ENCODE measurements at regions not wholly inside any gene's neighbourhood (a gene's known extent, or its start where the extent isn't known, plus 50 kb on each side); places are given as distances from the start of the nearest gene placed in this dataset.

DNA sequence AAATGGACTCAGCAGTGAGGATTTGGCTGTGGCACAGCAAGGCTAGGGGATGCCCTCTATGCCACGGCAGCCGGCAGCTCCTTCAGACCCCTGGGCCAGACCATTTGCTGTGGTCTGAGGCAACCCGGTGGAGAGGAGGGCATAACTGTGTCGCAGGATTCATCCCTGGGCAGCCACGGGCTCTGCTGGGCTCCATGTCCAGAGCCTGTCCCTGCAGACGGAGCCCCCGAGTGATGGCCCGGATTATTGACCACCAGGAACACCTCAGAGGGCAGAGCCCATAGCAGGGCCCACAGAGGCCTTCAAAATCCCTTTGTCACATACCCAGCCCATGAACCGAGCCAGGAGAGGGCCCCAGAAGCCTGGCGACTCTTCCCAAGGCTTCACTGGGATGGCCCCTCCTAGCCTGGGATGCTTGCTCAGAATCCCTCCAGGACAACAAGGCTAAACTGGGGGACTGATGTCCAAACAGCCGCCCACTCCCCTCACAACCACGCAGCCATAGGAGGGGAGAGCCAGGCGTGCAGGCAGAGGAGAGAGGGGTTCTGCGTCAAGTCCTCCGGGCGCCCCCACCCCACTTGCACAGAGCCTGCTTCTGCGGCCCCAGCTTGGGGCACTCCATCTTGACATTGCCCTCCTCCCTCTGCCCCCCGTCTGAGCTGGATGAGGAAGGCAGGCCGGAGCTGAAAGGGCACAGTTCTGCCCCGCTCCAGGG lies 68.2 kb upstream of the AFDN start:
- no peak for DNase-seq

DNA sequence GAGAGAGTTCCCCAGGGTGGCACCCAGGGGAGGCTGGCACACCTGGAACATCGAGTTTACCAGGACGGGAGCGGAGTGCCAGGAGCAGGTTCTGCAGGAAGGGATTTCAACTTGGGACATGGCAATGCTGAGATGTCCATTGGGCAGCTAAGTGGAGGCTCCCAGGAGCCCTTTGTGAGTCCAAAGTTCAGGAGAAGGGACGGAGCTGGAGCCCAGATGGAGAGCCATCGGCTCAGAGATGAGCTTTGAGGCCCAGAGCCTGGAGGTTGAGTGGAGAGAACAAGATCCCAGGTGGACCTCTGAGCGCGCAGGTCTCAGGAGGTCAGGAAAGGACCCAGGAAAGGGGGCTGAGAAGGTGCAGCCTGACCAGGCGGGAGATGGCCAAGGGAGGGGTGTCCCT lies 67.5 kb upstream of the AFDN start:
- DNase-seq: no peak

DNA sequence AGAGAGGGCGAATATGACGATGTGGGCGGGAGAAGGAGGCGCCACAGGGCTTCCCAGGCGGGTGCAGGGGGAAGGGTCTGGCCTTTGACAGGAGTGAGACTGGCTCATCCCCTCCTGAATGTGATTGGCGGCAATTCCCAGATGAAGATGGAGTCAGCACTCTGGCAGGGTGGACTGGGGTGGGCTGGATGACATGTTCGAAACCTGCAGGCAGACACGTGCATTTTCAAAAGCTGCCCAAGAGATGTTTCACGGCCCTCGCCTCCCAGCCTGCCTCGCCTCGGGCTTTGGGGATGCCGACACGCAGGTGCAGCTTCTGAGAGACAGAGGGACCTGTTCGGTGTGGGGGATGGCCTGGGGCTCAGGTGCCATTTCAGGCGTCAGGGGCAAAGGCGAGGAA lies 66.8 kb upstream of the AFDN start:
- no peak for DNase-seq

DNA sequence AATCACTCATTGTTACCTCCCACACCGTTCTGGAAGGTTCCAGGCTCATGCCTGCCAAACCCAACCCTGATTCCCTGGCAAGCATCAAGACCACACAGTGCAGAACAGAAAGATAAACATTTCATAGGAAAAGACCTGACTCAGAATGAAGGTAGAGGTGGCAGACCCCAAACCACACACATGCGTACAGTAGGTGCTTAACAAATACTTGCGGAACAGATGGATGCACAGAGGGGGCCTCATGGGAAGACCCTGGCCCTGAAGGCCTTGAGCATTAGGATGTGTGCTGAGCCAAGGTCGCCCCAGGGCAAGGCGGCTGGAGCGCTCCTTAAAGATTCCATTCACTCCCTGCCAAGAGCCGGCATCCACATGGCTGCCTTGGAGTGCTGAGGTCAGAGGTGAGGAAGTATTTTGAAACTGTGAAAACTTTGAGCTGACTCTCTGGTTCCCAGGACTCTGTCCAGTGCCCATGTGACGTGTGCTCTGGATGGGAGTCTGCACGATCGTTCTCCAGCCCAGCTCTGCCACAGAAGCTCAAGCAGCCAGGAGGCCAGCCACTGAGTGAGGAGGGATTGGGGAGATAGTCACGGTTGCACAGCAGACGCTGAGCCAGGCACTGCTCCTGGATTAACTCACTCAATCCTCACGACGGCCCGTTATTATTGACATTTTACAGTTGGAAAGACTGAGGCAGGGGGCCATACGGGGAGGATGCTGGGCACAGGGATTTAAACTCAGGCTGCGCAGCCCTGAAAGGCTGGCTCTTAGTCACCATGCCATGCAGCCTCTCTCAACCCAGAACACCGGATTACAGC lies 65.5 kb upstream of the AFDN start:
- no peak for DNase-seq

DNA sequence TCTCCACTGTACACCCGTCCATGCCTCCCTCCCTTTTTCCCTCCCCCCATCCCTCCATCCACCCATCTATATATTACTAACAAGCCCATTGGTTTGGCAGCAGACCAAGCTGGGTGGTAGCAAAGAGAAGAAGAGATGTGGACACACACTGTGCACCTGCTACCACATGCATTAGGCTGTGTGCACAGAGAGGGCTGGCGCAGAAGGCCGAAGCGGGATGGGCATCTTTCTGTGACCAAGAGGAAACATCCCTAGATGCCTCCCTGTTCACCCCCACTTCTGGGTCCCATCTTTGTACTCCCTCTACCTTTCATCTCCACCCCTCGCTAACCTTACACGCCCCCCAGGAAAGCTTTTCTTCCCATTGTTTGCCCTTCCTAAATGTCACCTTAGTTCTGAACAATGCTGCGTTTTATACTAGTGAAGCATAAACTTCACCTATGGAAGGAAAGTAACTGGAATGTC lies 64.9 kb upstream of the AFDN start:
- DNase-seq: no peak

DNA sequence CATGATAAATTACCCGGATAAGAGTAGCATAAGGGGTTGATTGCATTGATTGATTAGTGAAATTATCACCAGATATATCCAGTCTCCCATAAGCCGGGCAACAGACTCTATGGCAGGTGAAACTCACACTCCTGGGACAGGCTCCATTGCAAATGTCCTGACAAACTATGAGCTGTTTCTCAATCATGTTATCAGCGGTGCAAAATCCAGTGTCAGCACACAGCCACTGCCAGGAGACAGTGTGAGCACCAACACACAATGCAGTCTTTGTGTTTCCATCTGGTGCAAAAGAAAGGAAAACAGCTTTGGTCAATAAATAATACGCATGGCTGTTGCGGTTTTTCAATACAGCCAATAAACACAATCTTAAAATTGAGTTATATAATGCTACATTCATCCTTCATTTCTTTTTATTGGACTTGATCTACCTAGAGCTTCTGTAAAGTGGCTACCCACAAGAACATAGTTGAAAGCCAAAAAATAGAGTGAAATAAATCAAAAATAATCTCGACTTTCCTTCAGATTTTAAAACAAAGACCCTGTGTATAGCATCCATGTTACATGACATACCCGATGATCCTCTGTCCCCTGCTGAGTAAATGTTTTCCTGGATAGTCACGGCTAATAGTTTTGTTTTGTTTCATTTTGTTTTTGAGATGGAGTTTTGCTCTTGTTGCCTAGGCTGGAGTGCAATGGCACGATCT lies 64.3 kb upstream of the AFDN start:
- DNase-seq: no peak

DNA sequence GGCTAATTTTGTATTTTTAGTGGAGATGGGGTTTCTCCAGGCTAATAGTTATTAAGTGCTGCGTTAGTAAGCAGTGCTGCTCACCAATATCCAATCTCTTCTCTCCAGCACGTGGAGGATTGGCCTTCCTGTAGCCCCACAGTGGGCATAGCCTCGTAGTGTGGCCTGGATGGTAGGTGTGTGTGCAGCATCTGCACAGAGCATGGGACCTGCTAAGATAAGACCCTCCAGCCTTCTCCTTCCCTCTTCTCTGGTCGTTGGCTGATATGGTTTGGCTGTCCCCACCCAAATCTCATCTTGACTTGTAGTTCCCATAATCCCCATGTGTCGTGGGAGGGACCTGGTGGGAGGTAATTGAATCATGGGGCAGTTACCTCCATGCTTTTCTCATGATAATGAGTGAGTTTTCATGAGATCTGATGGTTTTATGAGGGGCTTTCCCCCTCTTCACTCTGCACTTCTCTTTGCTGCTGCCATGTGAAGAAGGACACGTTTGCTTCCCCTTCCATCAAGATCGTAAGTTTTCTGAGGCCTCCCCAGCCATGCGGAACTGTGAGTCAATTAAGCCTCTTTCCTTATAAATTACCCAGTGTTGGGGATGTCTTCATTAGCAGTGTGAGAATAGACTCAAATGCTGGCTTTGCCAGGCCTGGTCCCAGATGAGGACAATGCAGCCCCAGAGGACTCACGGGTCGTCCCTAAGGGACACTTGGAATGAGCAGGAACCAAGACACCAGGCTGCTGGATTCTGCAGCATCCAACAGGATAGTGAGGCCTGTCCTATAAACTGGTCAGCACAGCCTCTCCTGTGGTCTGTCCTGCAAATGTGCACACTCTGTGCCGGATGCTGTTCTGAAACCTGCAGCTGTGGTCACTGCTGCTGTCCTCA lies 63.4 kb upstream of the AFDN start:
- no peak for DNase-seq

DNA sequence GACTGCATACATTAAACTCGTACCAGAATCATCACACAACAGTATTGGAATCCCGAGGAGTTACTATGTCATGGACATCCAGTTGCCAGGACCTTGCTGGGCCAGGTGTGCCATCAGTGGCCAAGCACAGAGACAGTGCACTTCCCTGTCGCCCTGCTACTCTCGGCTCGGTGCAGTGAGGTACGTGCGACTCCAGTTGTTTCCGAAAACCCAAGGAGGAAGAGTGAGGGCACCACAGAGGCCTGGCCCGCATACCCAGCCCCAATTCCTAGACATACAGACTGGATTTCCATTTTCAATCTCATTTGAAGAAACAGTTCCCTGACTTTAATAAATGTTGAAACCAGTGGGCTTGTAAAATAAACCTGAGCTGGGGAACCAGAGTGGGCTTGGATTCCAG lies 62.5 kb upstream of the AFDN start:
- DNase-seq: no peak

DNA sequence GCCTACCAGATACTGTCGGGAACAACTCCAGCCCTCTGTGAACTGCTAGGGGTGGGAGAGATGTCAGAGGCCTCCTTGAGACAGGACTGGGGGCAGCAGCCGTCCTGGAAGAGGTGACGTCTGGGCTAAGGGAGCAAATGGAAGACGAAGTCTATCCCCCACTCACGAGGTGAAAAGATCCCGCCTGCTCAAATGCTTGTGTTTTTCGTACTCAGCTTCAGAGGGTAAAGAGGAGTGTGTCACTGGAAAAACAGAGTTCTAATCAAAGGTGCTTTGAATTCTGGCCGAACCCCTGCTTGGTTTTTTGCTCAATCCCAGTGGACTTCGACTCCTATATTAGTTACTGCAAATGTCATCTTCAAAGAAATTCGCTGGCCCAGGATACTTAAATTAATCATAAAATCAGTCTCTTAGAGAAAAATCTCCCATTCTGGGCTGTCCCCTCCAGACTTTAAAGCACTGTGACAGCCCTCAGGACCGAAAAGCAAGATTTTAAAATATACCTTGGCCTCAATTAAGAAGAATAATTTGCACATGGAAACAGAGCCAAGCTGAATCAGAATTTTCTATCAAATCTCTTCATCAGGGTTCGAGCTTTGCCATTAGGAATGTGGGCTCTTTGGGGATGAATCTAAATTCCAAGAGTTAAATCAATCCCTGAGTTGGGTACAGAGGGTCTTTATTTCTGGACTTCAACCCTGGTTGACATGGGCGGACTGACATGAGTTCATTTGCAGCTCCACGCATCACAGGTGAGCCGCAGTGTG lies 61.8 kb upstream of the AFDN start:
- no peak for DNase-seq

DNA sequence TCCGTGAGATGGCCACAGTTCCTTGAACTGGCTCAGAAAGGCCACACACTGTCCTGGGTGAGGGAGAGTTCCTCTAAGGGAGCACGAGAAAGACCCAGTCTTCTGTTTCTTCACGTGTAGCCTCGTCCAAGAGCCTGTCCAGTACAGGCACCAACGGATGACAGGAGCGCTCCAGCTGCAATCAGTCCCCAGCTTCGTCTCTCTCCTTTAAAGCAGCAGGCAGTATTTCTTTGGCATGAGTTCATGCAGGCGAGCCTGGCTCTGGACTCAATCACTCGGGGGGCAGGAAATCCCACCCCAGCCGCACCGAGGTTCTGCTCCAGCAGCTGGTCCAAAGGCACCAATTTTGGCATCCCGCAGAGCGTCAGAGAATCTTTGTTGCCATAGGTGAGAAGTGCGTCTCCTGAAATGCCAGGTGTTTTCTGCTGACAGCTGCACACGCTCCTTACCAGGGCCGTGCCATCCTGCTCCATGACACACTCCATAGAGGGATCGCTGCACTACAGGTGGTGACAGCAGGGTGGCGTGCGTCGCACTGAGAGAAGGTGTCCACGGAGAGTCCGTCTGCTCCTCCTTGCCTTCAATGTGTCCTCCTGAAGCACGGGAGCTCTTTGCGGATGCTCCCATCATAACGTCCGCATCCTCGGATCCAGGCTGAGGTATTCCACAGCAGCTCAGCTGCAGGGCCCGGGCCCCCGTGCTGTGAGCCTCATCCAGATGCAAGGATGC lies 59.6 kb upstream of the AFDN start:
- no peak for DNase-seq

DNA sequence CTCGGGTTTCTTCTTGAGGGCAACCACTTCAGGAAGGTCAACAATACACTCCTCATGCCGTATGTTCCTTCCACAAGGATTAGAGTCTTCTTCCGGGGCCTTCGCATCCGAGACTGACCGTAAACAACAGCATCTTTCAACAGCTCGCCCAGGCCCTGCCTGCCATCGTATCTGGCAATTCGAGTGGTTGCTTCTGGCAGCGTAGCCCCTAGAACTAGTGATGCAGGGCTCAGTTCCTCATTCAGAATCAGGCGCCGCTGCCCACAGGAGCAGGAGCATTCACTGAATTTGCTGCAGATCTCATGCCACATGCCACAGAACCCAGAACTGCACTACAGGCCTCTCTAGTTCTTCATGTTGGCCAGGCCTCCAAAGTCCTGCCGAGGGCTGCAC lies 59.0 kb upstream of the AFDN start:
- no peak for DNase-seq

DNA sequence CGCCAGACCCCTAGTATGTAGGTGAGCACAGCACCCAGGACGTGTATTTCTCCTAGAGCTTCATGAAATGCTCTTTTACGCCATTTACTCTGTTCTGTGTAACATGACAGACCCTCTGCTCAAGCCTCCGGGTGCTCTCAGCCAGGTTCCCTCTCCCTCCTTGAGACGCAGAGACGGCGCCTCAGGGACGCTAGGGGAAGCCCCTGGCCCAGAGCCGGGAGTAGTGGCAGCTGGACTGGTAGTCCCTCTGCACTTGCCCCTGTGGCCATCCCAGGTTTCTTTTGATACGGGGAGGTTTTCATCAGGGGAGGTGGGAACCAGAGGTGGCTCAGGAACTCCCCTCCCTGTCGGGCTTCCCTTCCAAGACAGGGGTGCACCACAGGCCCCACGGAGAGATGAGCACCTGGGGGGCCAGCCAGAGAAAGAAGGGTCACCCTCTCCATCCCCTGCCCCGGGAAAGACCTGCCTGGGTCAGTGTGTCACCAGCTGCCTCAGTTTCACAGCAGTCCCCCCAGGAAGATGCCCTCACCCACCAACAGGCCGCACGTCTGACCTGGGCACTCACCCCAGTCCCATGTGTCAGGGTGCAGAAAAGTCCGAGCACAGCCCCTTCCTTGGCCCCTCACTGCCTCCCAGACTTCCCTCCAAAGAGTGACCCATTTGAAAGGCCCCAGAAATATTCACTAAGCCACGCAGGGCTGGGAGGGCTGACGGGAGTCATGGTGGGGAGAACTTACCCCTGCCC lies 58.1 kb upstream of the AFDN start:
- DNase-seq: no peak

DNA sequence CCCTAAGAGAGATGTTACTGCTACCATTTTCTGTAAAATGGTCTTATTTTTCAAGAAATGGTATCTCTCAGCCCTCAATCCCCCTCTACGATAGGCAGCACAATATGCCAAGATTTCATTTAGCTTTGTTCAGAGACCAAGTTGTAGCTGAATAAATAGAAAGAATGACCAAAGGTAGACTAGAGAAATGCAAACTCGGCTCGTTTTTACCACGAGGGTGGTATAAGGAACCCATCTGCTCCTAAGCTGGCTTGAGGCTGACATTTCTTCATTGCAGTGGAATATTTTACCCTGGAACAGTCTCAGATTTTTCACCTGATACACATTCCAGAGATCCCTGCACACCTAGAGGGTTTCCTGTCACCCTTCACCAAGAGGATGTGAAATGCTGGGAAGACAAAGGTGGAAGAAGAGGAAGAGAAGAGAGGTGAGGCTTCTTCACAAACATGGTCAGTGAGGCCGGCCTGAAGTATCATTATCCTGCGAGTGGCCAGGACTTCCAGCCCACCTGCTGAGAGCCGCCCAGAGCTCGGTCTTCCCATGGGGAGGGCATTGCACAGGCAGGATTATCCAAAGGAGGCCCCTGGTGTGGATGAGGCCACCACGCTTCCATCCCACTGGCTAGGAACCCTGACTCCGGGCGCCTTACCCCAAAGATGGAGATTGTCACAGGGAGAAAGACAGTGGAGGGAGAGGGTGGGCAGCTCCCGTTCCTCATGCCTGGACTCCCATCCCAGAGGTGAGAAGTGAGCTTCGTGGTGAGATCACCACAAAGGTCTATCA lies 57.1 kb upstream of the AFDN start:
- no peak for DNase-seq

DNA sequence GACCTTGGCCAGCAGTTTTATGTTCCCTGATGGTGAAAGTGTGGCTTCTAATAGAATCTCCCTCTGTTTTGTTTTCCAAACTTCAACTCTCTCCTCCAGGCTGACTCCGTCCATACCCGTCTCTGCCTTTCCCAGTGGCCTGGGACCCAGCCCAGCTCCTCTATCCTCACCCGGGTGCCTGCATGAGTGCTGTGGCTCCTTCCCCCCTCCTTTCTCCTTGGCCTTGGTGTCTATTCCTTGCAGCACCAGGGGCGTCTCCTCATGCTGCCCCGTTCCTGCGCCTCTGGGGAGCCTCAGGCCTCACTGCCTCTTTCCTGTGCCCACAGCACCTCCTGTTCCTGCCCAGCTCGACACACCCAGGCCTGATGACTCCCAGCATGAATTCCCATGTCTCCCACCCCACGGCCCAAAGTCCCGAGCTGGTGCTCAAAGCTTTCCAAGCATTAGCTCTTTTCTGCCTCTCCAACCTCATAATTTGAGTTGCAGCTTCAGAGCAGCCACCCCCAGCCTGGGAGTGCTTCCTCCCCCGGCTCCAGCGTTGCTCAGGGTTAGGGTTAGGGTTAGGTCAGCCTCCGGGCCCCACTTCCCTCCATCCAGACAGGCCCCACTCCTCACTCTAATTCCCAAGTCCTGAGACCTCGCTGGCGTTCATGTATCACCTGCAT lies 56.3 kb upstream of the AFDN start:
- DNase-seq: no peak

DNA sequence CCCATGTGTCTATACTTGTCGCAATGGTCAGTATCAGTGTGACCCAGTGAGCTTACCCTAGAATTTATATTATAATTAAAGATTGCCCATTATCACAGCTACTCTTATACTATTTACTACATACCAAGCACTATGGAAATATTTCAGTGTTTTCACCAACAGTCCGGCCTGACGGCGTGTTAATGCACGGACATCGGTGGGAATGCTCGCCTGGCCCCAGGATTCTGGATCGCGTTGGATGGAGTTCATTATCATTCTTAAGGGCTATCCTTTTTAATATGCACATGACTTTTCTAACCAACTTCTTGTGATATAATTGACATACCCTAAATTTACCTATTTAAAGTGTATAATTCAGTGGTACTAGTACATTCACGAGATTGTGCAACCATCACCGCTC lies 51.8 kb upstream of the AFDN start:
- no peak for DNase-seq

DNA sequence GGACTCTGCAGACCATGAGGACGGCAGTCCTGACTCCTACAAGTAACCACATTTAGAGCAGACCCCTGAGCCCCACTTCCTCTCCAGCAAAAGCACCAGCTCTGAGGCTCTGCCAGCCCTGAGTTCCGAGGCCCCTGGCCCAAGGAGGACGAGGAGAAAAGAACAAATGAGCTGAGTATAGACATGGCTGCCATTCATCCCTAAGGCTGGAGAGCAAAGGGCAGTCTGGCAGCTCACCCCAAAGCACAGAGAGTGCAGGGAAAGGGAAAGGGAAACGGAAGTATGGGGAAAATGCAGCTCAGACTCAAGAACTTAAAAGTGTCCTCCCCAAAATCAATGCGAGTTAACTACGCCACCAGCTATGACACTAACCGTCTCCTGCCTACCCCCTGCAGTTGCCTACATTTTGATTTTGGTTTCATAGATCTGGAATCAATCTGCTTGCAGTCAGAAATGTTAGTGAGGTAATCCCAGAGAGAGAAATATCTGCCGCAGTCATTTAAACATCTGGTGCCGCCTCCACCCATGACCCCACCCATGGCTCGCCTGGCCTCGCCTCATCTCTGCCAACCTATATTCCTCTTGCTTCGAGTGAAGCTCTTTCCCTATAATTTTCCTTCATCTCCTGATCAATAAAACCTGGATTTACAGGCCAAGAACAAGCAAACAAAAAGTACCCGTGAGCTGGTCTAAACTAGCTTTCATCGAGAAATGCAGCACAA lies 49.6 kb upstream of the AFDN start:
- DNase-seq: no peak
